Esophagus muscularis mucosa (tissue), 4 donors: ENCODE measurements at regions not wholly inside any gene's neighbourhood (a gene's known extent, or its start where the extent isn't known, plus 50 kb on each side); places are given as distances from the start of the nearest gene placed in this dataset.

ENCODE experiments used
- EP300 ChIP-seq: sonication (generic); formaldehyde crosslinking; IDR thresholded peaks from one replicate; pipeline ENCODE4 v1.6.1; 2017; ENCODE audit warnings: antibody characterized with exemption
- POLR2A ChIP-seq: fragments of 450-650 bp; IDR thresholded peaks from one replicate; pipeline ENCODE4 v1.6.1; 2017; ENCODE audit warnings: antibody characterized with exemption, moderate library complexity, mild to moderate bottlenecking, low read depth
- POLR2AphosphoS5 ChIP-seq, 2 donors: sonication (generic); formaldehyde crosslinking; IDR thresholded peaks; one replicate each; pipeline ENCODE4 v1.6.1; 2017; ENCODE audit warnings: antibody characterized with exemption in 2 of 2
- TF ChIP-seq, protein P1 (sequence below), 3 experiments: fragments of 200-600 bp in 2 of 3; fragments of 450-650 bp in 1 of 3; sonication (generic) in 2 of 3; IDR thresholded peaks; one replicate each; pipeline ENCODE4 v1.5.1; 2017 to 2019; ENCODE audit warnings: antibody characterized with exemption in 3 of 3, mild to moderate bottlenecking in 2 of 3, moderate library complexity in 1 of 3

GRCh38 chr3:88362428-88362827, 212.7 kb downstream of the C3orf38 start:
- TF ChIP-seq, protein P1, sequence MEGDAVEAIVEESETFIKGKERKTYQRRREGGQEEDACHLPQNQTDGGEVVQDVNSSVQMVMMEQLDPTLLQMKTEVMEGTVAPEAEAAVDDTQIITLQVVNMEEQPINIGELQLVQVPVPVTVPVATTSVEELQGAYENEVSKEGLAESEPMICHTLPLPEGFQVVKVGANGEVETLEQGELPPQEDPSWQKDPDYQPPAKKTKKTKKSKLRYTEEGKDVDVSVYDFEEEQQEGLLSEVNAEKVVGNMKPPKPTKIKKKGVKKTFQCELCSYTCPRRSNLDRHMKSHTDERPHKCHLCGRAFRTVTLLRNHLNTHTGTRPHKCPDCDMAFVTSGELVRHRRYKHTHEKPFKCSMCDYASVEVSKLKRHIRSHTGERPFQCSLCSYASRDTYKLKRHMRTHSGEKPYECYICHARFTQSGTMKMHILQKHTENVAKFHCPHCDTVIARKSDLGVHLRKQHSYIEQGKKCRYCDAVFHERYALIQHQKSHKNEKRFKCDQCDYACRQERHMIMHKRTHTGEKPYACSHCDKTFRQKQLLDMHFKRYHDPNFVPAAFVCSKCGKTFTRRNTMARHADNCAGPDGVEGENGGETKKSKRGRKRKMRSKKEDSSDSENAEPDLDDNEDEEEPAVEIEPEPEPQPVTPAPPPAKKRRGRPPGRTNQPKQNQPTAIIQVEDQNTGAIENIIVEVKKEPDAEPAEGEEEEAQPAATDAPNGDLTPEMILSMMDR (IDR thresholded peaks at IDR 0.05), result no peak
- no peak for TF ChIP-seq POLR2A
- TF ChIP-seq EP300, result no peak
- no peak for TF ChIP-seq POLR2AphosphoS5 (IDR thresholded peaks at IDR 0.05)
